Ectodermal cell (in vitro differentiated cells): ENCODE measurements at regions not wholly inside any gene's neighbourhood (a gene's known extent, or its start where the extent isn't known, plus 50 kb on each side); places are given as distances from the start of the nearest gene placed in this dataset.

ENCODE experiments used
- H3K27ac ChIP-seq: 2 replicates; pipeline ENCODE4 v1.7.0; 2013; ENCODE audit warnings: mild to moderate bottlenecking, low read depth, low read length; ENCODE audit not compliant: insufficient read depth, poor library complexity, severe bottlenecking
- H3K27me3 ChIP-seq: 2 replicates; pipeline ENCODE4 v1.7.0; 2013; ENCODE audit warnings: mild to moderate bottlenecking, low read length; ENCODE audit not compliant: insufficient read depth, control insufficient read depth, poor library complexity, severe bottlenecking
- H3K36me3 ChIP-seq: one replicate; pipeline ENCODE4 v1.7.0; 2013; ENCODE audit warnings: low read length; ENCODE audit not compliant: control insufficient read depth, insufficient read depth
- H3K4me1 ChIP-seq: one replicate; pipeline ENCODE4 v1.7.0; 2013; ENCODE audit warnings: low read length; ENCODE audit not compliant: control insufficient read depth, insufficient read depth
- H3K4me3 ChIP-seq: 2 replicates; pipeline ENCODE4 v1.7.0; 2013; ENCODE audit warnings: low read depth, low read length, control low read depth; ENCODE audit not compliant: insufficient read depth
- H3K9me3 ChIP-seq: 2 replicates; pipeline ENCODE4 v1.7.0; 2013; ENCODE audit warnings: mild to moderate bottlenecking, low read length, moderate library complexity; ENCODE audit not compliant: control insufficient read depth
- WGBS, 2 experiments: methylation state at CpG; one replicate each; pipeline ENCODE4 v1.1.7; 2013; ENCODE audit warnings: missing lambda C conversion rate in 2 of 2; 5-methylcytosine and 5-hydroxymethylcytosine counted together

- WGBS, 2 experiments = 86 to 87% methylated on average over 18 of the region's 18 CpGs
- no peak overlapping the region for H3K4me3 ChIP-seq
- no peaks in the 10 kb centered on the region for H3K27me3 ChIP-seq
- no peaks in the 10 kb centered on the region for H3K36me3 ChIP-seq
- no peaks in the 10 kb centered on the region for H3K9me3 ChIP-seq
- no peaks in the 10 kb centered on the region for H3K4me1 ChIP-seq
- H3K27ac ChIP-seq = no peak overlapping the region
These were observed 521.6 kb downstream of the BRD1 start for GRCh38 chr22:49305966-49306631.

- Histone ChIP-seq H3K4me1 (no peaks in the 10 kb centered on the region), H3K9me3 (no peaks in the 10 kb centered on the region), H3K27me3 (no peaks in the 10 kb centered on the region), H3K4me3 (no peak overlapping the region), H3K27ac (no peak overlapping the region), H3K36me3 (no peaks in the 10 kb centered on the region)
- WGBS, 2 experiments = 24% methylated on average over 20 of the region's 20 CpGs
These were observed 522.3 kb downstream of the BRD1 start for GRCh38 chr22:49305214-49305965.

- 91 to 92% methylated on average over 22 of the region's 22 CpGs for WGBS, 2 experiments
- H3K4me3 ChIP-seq = no peak overlapping the region
These were observed 523.8 kb downstream of the BRD1 start for GRCh38 chr22:49303781-49304461.

DNA sequence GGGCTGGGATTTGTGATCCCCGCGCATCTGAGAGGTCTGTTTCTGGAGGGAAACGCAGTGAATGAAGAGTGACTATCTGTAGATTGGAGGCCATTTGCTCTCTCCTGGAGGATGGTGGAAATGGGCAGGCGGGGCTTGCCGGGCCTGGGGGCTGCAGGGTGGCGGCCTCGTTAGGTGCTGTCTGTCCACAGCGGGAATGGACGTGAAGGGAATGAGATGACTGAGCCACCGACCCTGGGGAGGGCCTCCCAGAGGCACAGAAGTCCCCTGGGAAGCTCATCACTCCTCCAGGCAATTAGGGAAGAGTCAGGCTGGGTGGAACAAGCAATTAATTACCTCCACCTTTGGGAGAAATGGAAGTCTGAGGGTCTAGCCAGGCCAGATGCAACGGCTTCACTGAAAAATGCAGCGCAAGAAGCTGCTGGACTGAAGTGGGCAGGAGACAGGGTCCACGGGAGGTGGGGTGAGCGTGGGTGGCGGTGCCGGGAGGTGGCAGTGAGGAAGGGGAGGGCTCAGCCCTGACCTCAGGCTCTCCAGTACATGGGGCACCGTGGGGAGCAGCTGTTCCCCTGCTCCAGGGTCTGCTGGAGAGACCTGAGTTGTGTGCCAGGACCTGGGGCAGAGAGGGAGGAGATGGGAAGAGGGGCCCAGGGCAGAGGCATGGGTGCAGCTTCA, 524.5 kb downstream of the BRD1 start:
- H3K27ac ChIP-seq = no peak overlapping the region

More at GRCh38 chr22:49303781-49304461, 523.8 kb downstream of the BRD1 start:
- Histone ChIP-seq H3K36me3 (no peaks in the 10 kb centered on the region), H3K27me3 (no peaks in the 10 kb centered on the region), H3K9me3 (no peaks in the 10 kb centered on the region), H3K27ac (no peak overlapping the region), H3K4me1 (no peaks in the 10 kb centered on the region)

DNA sequence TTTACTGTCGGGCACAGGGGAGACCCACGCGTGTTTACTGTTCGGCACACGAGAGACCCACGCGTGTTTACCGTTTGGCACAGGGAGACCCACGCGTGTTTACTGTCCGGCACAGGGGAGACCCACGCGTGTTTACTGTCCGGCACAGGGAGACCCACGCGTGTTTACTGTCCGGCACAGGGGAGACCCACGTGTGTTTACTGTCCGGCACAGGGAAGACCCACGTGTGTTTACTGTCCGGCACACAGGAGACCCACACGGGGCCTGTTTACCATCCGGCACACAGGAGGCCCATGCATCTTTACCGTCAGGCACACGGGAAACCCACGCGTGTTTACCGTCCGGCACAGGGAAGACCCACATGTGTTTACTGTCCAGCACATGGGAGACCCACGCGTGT, 525.1 kb downstream of the BRD1 start:
- no peaks in the 10 kb centered on the region for H3K4me1 ChIP-seq
- H3K9me3 ChIP-seq = no peaks in the 10 kb centered on the region
- WGBS, 2 experiments = 92 to 93% methylated on average over 31 of the region's 31 CpGs

More for the DNA sequence above, 524.5 kb downstream of the BRD1 start:
- H3K4me3 ChIP-seq = no peak overlapping the region
- no peaks in the 10 kb centered on the region for H3K4me1 ChIP-seq
- WGBS, 2 experiments = 86 to 87% methylated on average over 17 of the region's 17 CpGs
- no peaks in the 10 kb centered on the region for H3K9me3 ChIP-seq
- no peaks in the 10 kb centered on the region for H3K27me3 ChIP-seq
- no peaks in the 10 kb centered on the region for H3K36me3 ChIP-seq

GRCh38 chr22:49302150-49302460, 525.6 kb downstream of the BRD1 start:
- 93 to 95% methylated on average over 11 of the region's 11 CpGs for WGBS, 2 experiments
- H3K36me3 ChIP-seq = no peaks in the 10 kb centered on the region
- H3K27me3 ChIP-seq = no peaks in the 10 kb centered on the region
- H3K27ac ChIP-seq = no peak overlapping the region
- no peak overlapping the region for H3K4me3 ChIP-seq
- H3K4me1 ChIP-seq = no peaks in the 10 kb centered on the region
- no peaks in the 10 kb centered on the region for H3K9me3 ChIP-seq

More for the DNA sequence above, 525.1 kb downstream of the BRD1 start:
- no peaks in the 10 kb centered on the region for H3K27me3 ChIP-seq
- H3K36me3 ChIP-seq = no peaks in the 10 kb centered on the region
- H3K4me3 ChIP-seq = no peak overlapping the region
- H3K27ac ChIP-seq = no peak overlapping the region

GRCh38 chr22:49301398-49302149, 526.1 kb downstream of the BRD1 start:
- no peaks in the 10 kb centered on the region for H3K27me3 ChIP-seq
- no peaks in the 10 kb centered on the region for H3K9me3 ChIP-seq
- no peak overlapping the region for H3K27ac ChIP-seq
- H3K36me3 ChIP-seq = no peaks in the 10 kb centered on the region
- H3K4me1 ChIP-seq = no peaks in the 10 kb centered on the region
- no peak overlapping the region for H3K4me3 ChIP-seq
- WGBS, 2 experiments = 90% methylated on average over 37 of the region's 37 CpGs

DNA sequence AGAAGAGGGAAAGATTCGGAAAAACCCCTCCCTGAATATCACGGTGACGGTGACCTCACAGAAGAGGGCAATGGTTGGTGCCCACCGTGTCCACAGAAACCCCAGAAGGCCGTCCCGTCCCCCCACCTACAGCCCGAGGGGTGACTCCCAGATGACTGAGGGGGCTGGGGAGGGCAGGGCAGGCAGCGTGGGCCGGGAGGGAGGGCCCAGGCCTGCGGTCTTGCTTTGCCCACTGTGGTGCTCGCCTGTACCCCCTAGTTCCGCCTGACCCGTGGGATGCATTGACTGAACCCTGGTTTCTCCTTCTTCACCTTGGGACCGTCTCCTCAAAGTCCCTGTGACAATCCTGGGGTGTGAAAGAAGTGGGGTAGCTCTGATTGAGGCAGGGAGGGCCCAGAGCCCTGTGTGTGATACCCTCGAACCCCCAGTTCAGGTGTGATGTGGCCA, 526.7 kb downstream of the BRD1 start:
- H3K9me3 ChIP-seq = no peaks in the 10 kb centered on the region
- H3K27ac ChIP-seq = no peak overlapping the region
- no peaks in the 10 kb centered on the region for H3K4me1 ChIP-seq
- 94 to 95% methylated on average over 15 of the region's 15 CpGs for WGBS, 2 experiments
- H3K4me3 ChIP-seq = no peak overlapping the region
- H3K36me3 ChIP-seq = no peaks in the 10 kb centered on the region
- H3K27me3 ChIP-seq = no peaks in the 10 kb centered on the region

GRCh38 chr22:49300241-49300640, 527.4 kb downstream of the BRD1 start:
- Histone ChIP-seq H3K27me3 (no peaks in the 10 kb centered on the region), H3K36me3 (no peaks in the 10 kb centered on the region), H3K4me3 (no peak overlapping the region), H3K4me1 (no peaks in the 10 kb centered on the region), H3K9me3 (no peaks in the 10 kb centered on the region), H3K27ac (no peak overlapping the region)
- WGBS, 2 experiments = 94 to 97% methylated on average over 11 of the region's 11 CpGs
